A204.1 (cell line): ENCODE measurements at regions not wholly inside any gene's neighbourhood (a gene's known extent, or its start where the extent isn't known, plus 50 kb on each side); places are given as distances from the start of the nearest gene placed in this dataset.

Experiments
- FAIRE-seq: peaks from 2 replicates; lab custom pipeline; 2012; peaks lifted over from hg19 to GRCh38; lab: Jason Lieb, UNC

GRCh38 chr3:98962951-98963350 is 61.5 kb upstream of the DCBLD2 start:
- FAIRE-seq: no peak

GRCh38 chr3:98962189-98962930 is 60.9 kb upstream of the DCBLD2 start:
- no peak for FAIRE-seq

- FAIRE-seq: no peak
Observed at GRCh38 chr3:98961161-98962155, 60.0 kb upstream of the DCBLD2 start.

- no peak for FAIRE-seq
Observed at GRCh38 chr3:98957681-98958080, 56.2 kb upstream of the DCBLD2 start.

- no peak for FAIRE-seq
Observed at GRCh38 chr3:98956008-98956407, 54.5 kb upstream of the DCBLD2 start.

GRCh38 chr3:98954791-98955604 is 53.5 kb upstream of the DCBLD2 start:
- FAIRE-seq: no peak

GRCh38 chr3:98954242-98954641 is 52.7 kb upstream of the DCBLD2 start:
- FAIRE-seq: no peak

GRCh38 chr3:98952404-98952803 is 50.9 kb upstream of the DCBLD2 start:
- no peak for FAIRE-seq
